Transverse colon (tissue), 4 donors: ENCODE measurements at regions not wholly inside any gene's neighbourhood (a gene's known extent, or its start where the extent isn't known, plus 50 kb on each side); places are given as distances from the start of the nearest gene placed in this dataset.

Experiments used
- DNase-seq: peaks from one replicate; pipeline ENCODE4 v3.0.0-alpha.2; 2019
- H3K27ac ChIP-seq, 4 donors: fragments of 200-600 bp; sonication (generic); 2 replicates each; pipeline ENCODE4 v1.5.1; 2016 to 2018; ENCODE audit warnings: inconsistent platforms in 4 of 4
- H3K27me3 ChIP-seq: fragments of 200-600 bp; sonication (generic); 2 replicates; pipeline ENCODE4 v1.5.1; 2017; ENCODE audit warnings: inconsistent platforms
- H3K36me3 ChIP-seq, 4 donors: fragments of 200-600 bp; sonication (generic); 2 replicates each; pipeline ENCODE4 v1.5.1; 2017 to 2019; ENCODE audit warnings: inconsistent platforms in 4 of 4
- H3K4me1 ChIP-seq, 4 donors: fragments of 200-600 bp; sonication (generic); 2 replicates each; pipeline ENCODE4 v1.5.1; 2017 to 2020; ENCODE audit warnings: inconsistent platforms in 4 of 4
- H3K4me3 ChIP-seq, 4 donors: fragments of 200-600 bp; sonication (generic); 1 replicate in 1 of 4; 2 replicates in 3 of 4; pipeline versions ENCODE4 v1.5.1 to v1.6.1; 2017 to 2019; ENCODE audit warnings: inconsistent platforms in 4 of 4
- H3K9me3 ChIP-seq, 2 donors: fragments of 200-600 bp; sonication (generic); 2 replicates each; pipeline ENCODE4 v1.5.1; 2017 to 2019; ENCODE audit warnings: inconsistent platforms in 2 of 2
- CTCF ChIP-seq, 5 experiments: fragments of 200-600 bp in 3 of 5; fragments of 450-650 bp in 2 of 5; sonication (generic) in 3 of 5; IDR thresholded peaks; 1 replicate in 2 of 5; 2 replicates in 3 of 5; pipeline ENCODE4 v1.5.1; 2016 to 2017; ENCODE audit warnings: antibody characterized with exemption in 5 of 5, inconsistent platforms in 3 of 5, mild to moderate bottlenecking in 2 of 5, moderate library complexity in 1 of 5
- EP300 ChIP-seq: sonication (generic); formaldehyde crosslinking; IDR thresholded peaks from one replicate; pipeline ENCODE4 v1.6.1; 2017; ENCODE audit warnings: antibody characterized with exemption, low read depth
- POLR2A ChIP-seq: fragments of 450-650 bp; IDR thresholded peaks from one replicate; pipeline ENCODE4 v1.6.1; 2016; ENCODE audit warnings: antibody characterized with exemption, mild to moderate bottlenecking, moderate library complexity
- POLR2AphosphoS5 ChIP-seq, 3 donors: sonication (generic); formaldehyde crosslinking; IDR thresholded peaks; one replicate each; pipeline ENCODE4 v1.6.1; 2016; ENCODE audit warnings: antibody characterized with exemption in 3 of 3
- WGBS, 2 donors: methylation state at CpG; one replicate each; pipeline ENCODE4 v1.1.5; 2018; ENCODE audit warnings: low coverage in 1 of 2; 5-methylcytosine and 5-hydroxymethylcytosine counted together
- in situ Hi-C, 4 donors: fragments of 200-750 bp; cut with MboI; loops; one replicate each; pipeline versions ENCODE4 v1.15.0 to v1.15.1; 2017; ENCODE audit warnings: low sequenced_read_pairs in 3 of 4, low pct_ligation_motif_present in 1 of 4, low pct_unique_long_range_greater_than_20kb in 1 of 4
- intact Hi-C: fragments of 100-400 bp; cut with DNase I; formaldehyde crosslinking; loops from one replicate; pipeline ENCODE4 v1.15.1; 2023; ENCODE audit warnings: low total_unique reads

GRCh38 chr1:23615852-23616251, 56.6 kb upstream of the ID3 start:
- Histone ChIP-seq H3K36me3 (no peaks in the 10 kb centered on the region), H3K4me1 (peaks cover 0 to 15% (median 12%) of the 10 kb centered on the region in 4 donors), H3K9me3 (no peaks in the 10 kb centered on the region), H3K27me3 (no peaks in the 10 kb centered on the region), H3K27ac (no peak overlapping the region), H3K4me3 (no peak overlapping the region)
- DNase-seq: no peak
- TF ChIP-seq EP300 (no peak), POLR2AphosphoS5 (IDR thresholded peaks at IDR 0.05) (no peak), CTCF (IDR thresholded peaks at IDR 0.05) (no peak), POLR2A (no peak)
- in situ Hi-C loops: no loop called here
- intact Hi-C loops: no loop called here
- 76 to 78% methylated on average over 3 of the region's 3 CpGs for WGBS, 2 donors

- TF ChIP-seq POLR2A (no peak), CTCF (IDR thresholded peaks at IDR 0.05) (no peak), POLR2AphosphoS5 (IDR thresholded peaks at IDR 0.05) (no peak), EP300 (no peak)
- no peaks in the 10 kb centered on the region for H3K9me3 ChIP-seq
- intact Hi-C loops: no loop called here
- no peaks in the 10 kb centered on the region for H3K36me3 ChIP-seq
- H3K27me3 ChIP-seq: no peaks in the 10 kb centered on the region
- in situ Hi-C loops: no loop called here
- no peak overlapping the region for H3K27ac ChIP-seq
- DNase-seq: no peak
- H3K4me3 ChIP-seq: no peak overlapping the region
- peaks cover 0 to 15% (median 12%) of the 10 kb centered on the region in 4 donors for H3K4me1 ChIP-seq
- WGBS, 2 donors: 68% methylated on average over 6 of the region's 6 CpGs; no CpG with 5 or more reads in 1 of the 2 donors
Observed at GRCh38 chr1:23615423-23615822, 56.1 kb upstream of the ID3 start.

- no peak for DNase-seq
- no peaks in the 10 kb centered on the region for H3K36me3 ChIP-seq
Observed at GRCh38 chr1:23614032-23614660, 54.8 kb upstream of the ID3 start.

More at GRCh38 chr1:23614032-23614660, 54.8 kb upstream of the ID3 start:
- TF ChIP-seq POLR2A (no peak), POLR2AphosphoS5 (IDR thresholded peaks at IDR 0.05) (no peak), CTCF (IDR thresholded peaks at IDR 0.05) (no peak), EP300 (no peak)
- peaks cover 0 to 4% (median 3%) of the 10 kb centered on the region in 4 donors for H3K4me1 ChIP-seq
- no peaks in the 10 kb centered on the region for H3K9me3 ChIP-seq
- no peak overlapping the region for H3K27ac ChIP-seq
- no peak overlapping the region for H3K4me3 ChIP-seq
- in situ Hi-C loops (no loop called here), intact Hi-C loops (no loop called here)
- H3K27me3 ChIP-seq: no peaks in the 10 kb centered on the region
- WGBS, 2 donors: 74% methylated on average over 8 of the region's 8 CpGs; no CpG with 5 or more reads in 1 of the 2 donors
